Neuronal stem cell (in vitro differentiated cells): ENCODE measurements at regions not wholly inside any gene's neighbourhood (a gene's known extent, or its start where the extent isn't known, plus 50 kb on each side); places are given as distances from the start of the nearest gene placed in this dataset.
"Not testable (repeated sequence)": the region's sequence is repeated elsewhere in the genome, so short reads cannot be mapped to it uniquely, and the experiment has no call there.

Experiments used
- DNase-seq: peaks from one replicate; pipeline ENCODE4 v3.0.0-alpha.2; 2013; ENCODE audit warnings: low spot score
- H2AFZ ChIP-seq: one replicate; pipeline ENCODE4 v1.6.1; 2013; ENCODE audit warnings: mild to moderate bottlenecking, low read length, inconsistent platforms
- H2AK5ac ChIP-seq: 2 replicates; pipeline ENCODE4 v1.6.1; 2013; ENCODE audit warnings: low read depth, mild to moderate bottlenecking, inconsistent platforms, low read length, moderate library complexity, mixed read lengths
- H2BK120ac ChIP-seq: 2 replicates; pipeline ENCODE4 v1.6.1; 2013; ENCODE audit warnings: low read depth, mild to moderate bottlenecking, inconsistent platforms, low read length, moderate library complexity, mixed read lengths
- H2BK12ac ChIP-seq: one replicate; pipeline ENCODE4 v1.6.1; 2013; ENCODE audit warnings: low read length, inconsistent platforms
- H2BK15ac ChIP-seq: 2 replicates; pipeline ENCODE4 v1.6.1; 2013; ENCODE audit warnings: mild to moderate bottlenecking, low read length, inconsistent platforms, mixed read lengths
- H2BK5ac ChIP-seq: one replicate; pipeline ENCODE4 v1.6.1; 2013; ENCODE audit warnings: inconsistent platforms, mild to moderate bottlenecking, low read length, moderate library complexity
- H3K14ac ChIP-seq: one replicate; pipeline ENCODE4 v1.6.1; 2013; ENCODE audit warnings: low read length, inconsistent platforms
- H3K18ac ChIP-seq: 2 replicates; pipeline ENCODE4 v1.6.1; 2013; ENCODE audit warnings: low read length, inconsistent platforms
- H3K23ac ChIP-seq: 2 replicates; pipeline ENCODE4 v1.6.1; 2013; ENCODE audit warnings: low read depth, mild to moderate bottlenecking, mixed read lengths, low read length, inconsistent platforms; ENCODE audit not compliant: poor library complexity
- H3K27ac ChIP-seq: replicated peaks from 3 replicates; pipeline ENCODE4 v1.5.1; 2013; ENCODE audit warnings: low read length, inconsistent platforms
- H3K27me3 ChIP-seq, 3 experiments: 2 replicates each; pipeline ENCODE4 v1.6.1; 2013; ENCODE audit warnings: low read length in 3 of 3, mild to moderate bottlenecking in 2 of 3, inconsistent platforms in 1 of 3, low read depth in 1 of 3, mixed read lengths in 1 of 3, moderate library complexity in 1 of 3; ENCODE audit not compliant: control insufficient read depth in 3 of 3, insufficient read depth in 3 of 3
- H3K36me3 ChIP-seq, 2 donors: replicated peaks in 1 of 2; 2 replicates each; pipeline ENCODE4 v1.6.1; 2013; ENCODE audit warnings: low read length in 2 of 2; ENCODE audit not compliant: control insufficient read depth in 2 of 2, insufficient read depth in 2 of 2
- H3K4ac ChIP-seq: 2 replicates; pipeline ENCODE4 v1.6.1; 2013; ENCODE audit warnings: inconsistent platforms, mild to moderate bottlenecking, low read length, moderate library complexity
- H3K4me1 ChIP-seq, 2 donors: 1 replicate in 1 of 2; 2 replicates in 1 of 2; pipeline ENCODE4 v1.6.1; 2013; ENCODE audit warnings: low read length in 2 of 2, low read depth in 1 of 2; ENCODE audit not compliant: control insufficient read depth in 2 of 2, insufficient read depth in 1 of 2
- H3K4me2 ChIP-seq: one replicate; pipeline ENCODE4 v1.6.1; 2013; ENCODE audit warnings: mild to moderate bottlenecking, low read length, inconsistent platforms; ENCODE audit not compliant: insufficient read depth, poor library complexity, severe bottlenecking
- H3K4me3 ChIP-seq, 2 donors: 2 replicates each; pipeline ENCODE4 v1.5.1; 2013; ENCODE audit warnings: low read length in 2 of 2, mild to moderate bottlenecking in 2 of 2, inconsistent platforms in 1 of 2, moderate library complexity in 1 of 2
- H3K79me1 ChIP-seq: one replicate; pipeline ENCODE4 v1.6.1; 2013; ENCODE audit warnings: low read depth, mild to moderate bottlenecking, inconsistent platforms, low read length, moderate library complexity
- H3K9ac ChIP-seq: one replicate; pipeline ENCODE4 v1.6.1; 2013; ENCODE audit warnings: mild to moderate bottlenecking, low read depth, low read length, inconsistent platforms; ENCODE audit not compliant: poor library complexity
- H3K9me3 ChIP-seq, 2 donors: replicated peaks in 1 of 2; 2 replicates each; pipeline versions ENCODE3 to v1.6.1; 2013; ENCODE audit warnings: low read length in 2 of 2, mild to moderate bottlenecking in 2 of 2, inconsistent platforms in 1 of 2, low read depth in 1 of 2, mixed read lengths in 1 of 2, moderate library complexity in 1 of 2; ENCODE audit not compliant: control insufficient read depth in 2 of 2, insufficient read depth in 1 of 2
- H4K8ac ChIP-seq: one replicate; pipeline ENCODE4 v1.6.1; 2013; ENCODE audit warnings: low read depth, mild to moderate bottlenecking, inconsistent platforms, low read length, moderate library complexity
- H4K91ac ChIP-seq: one replicate; pipeline ENCODE4 v1.6.1; 2013; ENCODE audit warnings: low read length, low read depth, mild to moderate bottlenecking, inconsistent platforms; ENCODE audit not compliant: poor library complexity
- WGBS, 2 donors: extraction: QIAGEN DNeasy Blood & Tissue Kit; methylation state at CpG; one replicate each; pipeline ENCODE4 v1.1.7; 2013; ENCODE audit warnings: missing lambda C conversion rate in 2 of 2, mixed read lengths in 1 of 2; ENCODE audit not compliant: insufficient read length in 2 of 2, insufficient replicate concordance in 1 of 2; ENCODE audit errors: extremely low coverage in 2 of 2; 5-methylcytosine and 5-hydroxymethylcytosine counted together

DNA sequence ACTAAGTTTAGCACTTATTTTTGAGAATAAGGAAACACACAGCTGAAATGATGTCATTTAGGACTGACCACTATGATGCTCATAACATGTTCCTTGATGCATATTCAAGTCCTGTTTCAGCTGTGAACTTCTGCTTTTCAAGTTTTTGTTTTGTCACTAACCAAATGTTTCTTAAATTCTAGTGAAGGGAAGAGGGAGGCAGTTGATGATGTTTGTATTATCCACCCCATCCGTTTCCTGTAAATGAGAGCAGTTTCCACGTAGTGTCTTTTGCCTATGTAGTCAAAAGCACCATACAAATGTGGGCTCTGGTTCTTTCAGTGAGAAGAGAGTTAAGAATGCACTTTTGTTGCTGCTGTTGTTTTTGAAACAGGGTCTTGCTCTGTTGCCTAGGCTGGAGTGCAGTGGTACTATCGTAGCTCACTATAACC lies 491.8 kb downstream of the PCNX1 start:
- Histone ChIP-seq H2BK5ac (no peak overlapping the region), H3K27me3 (no peaks in the 10 kb centered on the region), H3K14ac (no peak overlapping the region), H3K36me3 (no peaks in the 10 kb centered on the region), H2AFZ (no peak overlapping the region), H3K9ac (no peak overlapping the region), H3K9me3 (no peaks in the 10 kb centered on the region), H3K4me1 (peaks cover 2 to 4% of the 10 kb centered on the region in 2 donors), H2BK120ac (no peak overlapping the region), H3K18ac (no peak overlapping the region), H4K91ac (no peak overlapping the region), H2BK12ac (no peak overlapping the region), H4K8ac (no peak overlapping the region), H3K27ac (no peak overlapping the region), H3K23ac (no peak overlapping the region), H2AK5ac (no peak overlapping the region), H3K4me2 (no peak overlapping the region), H3K4me3 (no peak overlapping the region), H3K4ac (no peak overlapping the region), H3K79me1 (no peaks in the 10 kb centered on the region), H2BK15ac (no peak overlapping the region)
- WGBS, 2 donors = no CpG with 5 or more reads among the region's 3 CpGs
- DNase-seq = no peak

- Histone ChIP-seq H2BK120ac (no peak overlapping the region), H3K4me3 (no peak overlapping the region), H3K4me2 (no peak overlapping the region), H3K14ac (no peak overlapping the region), H2BK12ac (no peak overlapping the region), H3K9me3 (peaks cover 0 to 4% of the 10 kb centered on the region in 2 donors), H2BK15ac (no peak overlapping the region), H3K18ac (no peak overlapping the region), H3K27me3 (no peaks in the 10 kb centered on the region), H3K4me1 (peaks cover 2 to 4% of the 10 kb centered on the region in 2 donors), H3K27ac (no peak overlapping the region), H3K9ac (no peak overlapping the region), H3K79me1 (no peaks in the 10 kb centered on the region), H4K91ac (no peak overlapping the region), H3K23ac (no peak overlapping the region), H2AFZ (no peak overlapping the region), H4K8ac (no peak overlapping the region), H2BK5ac (no peak overlapping the region), H3K36me3 (no peaks in the 10 kb centered on the region), H3K4ac (no peak overlapping the region), H2AK5ac (no peak overlapping the region)
- DNase-seq = no peak
- WGBS, 2 donors = no CpG with 5 or more reads among the region's 3 CpGs
Measured at GRCh38 chr14:71400871-71401321, 493.6 kb downstream of the PCNX1 start.

DNA sequence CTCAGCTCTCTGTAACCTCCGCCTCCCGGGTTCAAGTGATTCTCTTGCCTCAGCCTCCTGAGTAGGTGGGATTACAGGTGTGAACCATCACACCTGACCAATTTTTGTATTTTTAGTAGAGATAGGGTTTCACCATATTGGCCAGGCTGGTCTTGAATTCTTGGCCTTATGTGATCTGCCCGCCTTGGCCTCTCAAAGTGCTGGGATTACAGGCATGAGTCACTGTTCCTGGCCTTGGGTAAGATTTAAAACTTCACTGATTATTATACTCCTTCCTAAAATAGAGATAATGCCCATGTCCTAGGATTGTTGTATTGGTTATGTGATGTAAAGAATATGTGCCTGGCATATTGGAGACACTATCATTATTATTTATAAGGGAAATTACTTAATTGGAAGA lies 495.2 kb downstream of the PCNX1 start:
- not testable (repeated sequence) for H4K91ac ChIP-seq, H3K36me3 ChIP-seq, H3K9ac ChIP-seq, H3K27ac ChIP-seq, H2AFZ ChIP-seq, H2BK120ac ChIP-seq, H3K18ac ChIP-seq, H2AK5ac ChIP-seq, H3K9me3 ChIP-seq, H2BK12ac ChIP-seq, H3K4me3 ChIP-seq, H3K79me1 ChIP-seq, H3K4ac ChIP-seq, H4K8ac ChIP-seq, H2BK15ac ChIP-seq, H3K27me3 ChIP-seq, H3K14ac ChIP-seq, H3K23ac ChIP-seq, H3K4me2 ChIP-seq, DNase-seq, H3K4me1 ChIP-seq, H2BK5ac ChIP-seq
- WGBS, 2 donors = no CpG with 5 or more reads among the region's 3 CpGs

DNA sequence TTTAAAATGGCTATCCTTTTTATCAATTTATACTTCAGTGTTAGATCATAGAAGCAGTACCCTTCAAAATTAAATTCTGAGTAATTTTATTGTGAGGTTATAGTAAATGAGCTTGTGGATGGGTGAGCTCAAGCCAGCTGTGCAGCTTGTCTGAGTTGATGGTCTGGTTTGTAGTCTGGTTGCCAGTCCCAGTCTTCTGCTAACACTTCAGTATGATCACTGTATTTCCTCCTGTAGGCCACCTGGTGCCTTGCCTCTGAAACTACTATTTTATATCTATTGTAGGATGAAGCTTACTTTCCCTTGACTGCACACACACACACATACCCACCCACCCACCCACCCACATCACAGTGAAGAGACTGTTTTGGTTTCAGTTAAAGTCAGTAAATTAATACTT lies 496.4 kb downstream of the PCNX1 start:
- H3K9ac ChIP-seq = no peak overlapping the region

More for the DNA sequence above, 496.4 kb downstream of the PCNX1 start:
- no peak overlapping the region for H2AK5ac ChIP-seq
- H3K4ac ChIP-seq = no peak overlapping the region
- no peak overlapping the region for H4K8ac ChIP-seq
- H3K9me3 ChIP-seq = peaks cover 0 to 4% of the 10 kb centered on the region in 2 donors
- DNase-seq = no peak
- H2AFZ ChIP-seq = no peak overlapping the region
- no peak overlapping the region for H3K18ac ChIP-seq
- no peak overlapping the region for H3K4me3 ChIP-seq
- no peaks in the 10 kb centered on the region for H3K36me3 ChIP-seq
- H3K27me3 ChIP-seq = no peaks in the 10 kb centered on the region
- no peak overlapping the region for H2BK120ac ChIP-seq
- no peak overlapping the region for H3K14ac ChIP-seq
- H2BK5ac ChIP-seq = no peak overlapping the region
- H3K4me1 ChIP-seq = peaks cover 4 to 5% of the 10 kb centered on the region in 2 donors
- no peak overlapping the region for H3K27ac ChIP-seq
- H3K4me2 ChIP-seq = no peak overlapping the region
- H2BK12ac ChIP-seq = no peak overlapping the region
- no peaks in the 10 kb centered on the region for H3K79me1 ChIP-seq
- H2BK15ac ChIP-seq = no peak overlapping the region
- H4K91ac ChIP-seq = no peak overlapping the region
- H3K23ac ChIP-seq = no peak overlapping the region
